ENCODE measurements at regions not wholly inside any gene's neighbourhood (a gene's known extent, or its start where the extent isn't known, plus 50 kb on each side); places are given as distances from the start of the nearest gene placed in this dataset.

GRCh38 chr2:67135208-67135607, 261.9 kb upstream of the ETAA1 start:
- Histone ChIP-seq H3K23ac (ENCODE audit: low read depth, low read length) (no peak overlapping the region), H3K14ac (replicated peaks; ENCODE audit: low read depth, low read length) (no peak overlapping the region), H2BK5ac (ENCODE audit: low read depth, low read length, poor library complexity, severe bottlenecking) (no peak overlapping the region), H3K4me2 (ENCODE audit: low read depth, low read length) (no peak overlapping the region), H3K56ac (ENCODE audit: extremely low read depth, insufficient read depth, low read length) (no peak overlapping the region), H3K9ac (ENCODE audit: low read depth, low read length) (no peak overlapping the region), H4K8ac (ENCODE audit: low read depth in 2 of 2, low read length in 2 of 2) (no peak overlapping the region), H3K9me3 (ENCODE audit: control insufficient read depth, insufficient read depth, low read length) (no peaks in the 10 kb centered on the region), H2BK15ac (ENCODE audit: low read depth, low read length) (no peak overlapping the region), H2BK20ac (ENCODE audit: low read depth, low read length) (no peak overlapping the region), H3K27me3 (ENCODE audit: control insufficient read depth, insufficient read depth, low read length) (no peaks in the 10 kb centered on the region), H3K9me1 (ENCODE audit: insufficient read depth, low read length) (no peaks in the 10 kb centered on the region), H4K20me1 (ENCODE audit: insufficient read depth, low read length) (no peaks in the 10 kb centered on the region), H2AFZ (replicated peaks; ENCODE audit: low read length, poor library complexity) (no peak overlapping the region), H2AK5ac (ENCODE audit: low read depth, low read length) (no peak overlapping the region), H3K4me3 (ENCODE audit: insufficient read depth, low read depth, low read length) (no peak overlapping the region), H3K36me3 (ENCODE audit: control insufficient read depth, insufficient read depth, low read length) (no peaks in the 10 kb centered on the region), H2AK9ac (replicated peaks; ENCODE audit: low read depth, low read length, poor library complexity) (no peak overlapping the region), H3K27ac (ENCODE audit: insufficient read depth, low read length) (no peak overlapping the region), H3K4me1 (ENCODE audit: control insufficient read depth, insufficient read depth, low read length) (peaks cover 5% of the 10 kb centered on the region; the same call in 1 of the 2 replicates), H4K5ac (ENCODE audit: low read depth, low read length) (no peak overlapping the region), H4K91ac (ENCODE audit: insufficient read depth, low read depth, low read length) (no peak overlapping the region), H3K18ac (ENCODE audit: low read depth, low read length) (no peak overlapping the region), H2BK120ac (ENCODE audit: low read depth, low read length) (no peak overlapping the region), H3K4ac (ENCODE audit: low read depth, low read length) (no peak overlapping the region), H3K79me1 (ENCODE audit: low read depth in 1 of 2, low read length in 2 of 2) (no peaks in the 10 kb centered on the region)
- dilution Hi-C loops (cut with HindIII; ENCODE audit: low sequenced_read_pairs, unreplicated experiment) = no loop called here
- no CpG with 5 or more reads among the region's 3 CpGs for WGBS, 2 experiments (ENCODE audit: extremely low coverage in 2 of 2, insufficient read length in 1 of 2)
- ATAC-seq (ENCODE audit: low read depth) = no peak
- TF ChIP-seq MAZ (IDR thresholded peaks at IDR 0.05; ENCODE audit: borderline replicate concordance, low read depth, low read length) (no peak), FOS (IDR thresholded peaks at IDR 0.05; ENCODE audit: low read depth, low read length) (no peak), BHLHE40 (IDR thresholded peaks at IDR 0.05; ENCODE audit: low read depth, low read length) (no peak), RFX5 (IDR thresholded peaks at IDR 0.05; ENCODE audit: low read depth, low read length) (no peak), NFE2L2 (IDR thresholded peaks at IDR 0.05; ENCODE audit: low read depth, low read length) (no peak), SMC3 (IDR thresholded peaks at IDR 0.05; ENCODE audit: low read depth, low read length) (no peak), MXI1 (IDR thresholded peaks at IDR 0.05; ENCODE audit: borderline replicate concordance, low read depth, low read length) (no peak), CHD1 (IDR thresholded peaks at IDR 0.05; ENCODE audit: low read depth, low read length) (no peak), POLR2A (IDR thresholded peaks at IDR 0.05; ENCODE audit: low read depth, low read length) (no peak), MAFK (IDR thresholded peaks at IDR 0.05; ENCODE audit: low read depth, low read length) (no peak), CEBPB (IDR thresholded peaks at IDR 0.05; ENCODE audit: low read depth, low read length) (no peak), RAD21 (IDR thresholded peaks at IDR 0.05; ENCODE audit: low read length) (no peak), RCOR1 (IDR thresholded peaks at IDR 0.05; ENCODE audit: insufficient replicate concordance, low read length) (no peak)
- TF ChIP-seq, protein P1, sequence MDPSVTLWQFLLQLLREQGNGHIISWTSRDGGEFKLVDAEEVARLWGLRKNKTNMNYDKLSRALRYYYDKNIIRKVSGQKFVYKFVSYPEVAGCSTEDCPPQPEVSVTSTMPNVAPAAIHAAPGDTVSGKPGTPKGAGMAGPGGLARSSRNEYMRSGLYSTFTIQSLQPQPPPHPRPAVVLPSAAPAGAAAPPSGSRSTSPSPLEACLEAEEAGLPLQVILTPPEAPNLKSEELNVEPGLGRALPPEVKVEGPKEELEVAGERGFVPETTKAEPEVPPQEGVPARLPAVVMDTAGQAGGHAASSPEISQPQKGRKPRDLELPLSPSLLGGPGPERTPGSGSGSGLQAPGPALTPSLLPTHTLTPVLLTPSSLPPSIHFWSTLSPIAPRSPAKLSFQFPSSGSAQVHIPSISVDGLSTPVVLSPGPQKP (IDR thresholded peaks at IDR 0.05; ENCODE audit: borderline replicate concordance, low read depth, low read length) = no peak
- TF ChIP-seq, protein P2, sequence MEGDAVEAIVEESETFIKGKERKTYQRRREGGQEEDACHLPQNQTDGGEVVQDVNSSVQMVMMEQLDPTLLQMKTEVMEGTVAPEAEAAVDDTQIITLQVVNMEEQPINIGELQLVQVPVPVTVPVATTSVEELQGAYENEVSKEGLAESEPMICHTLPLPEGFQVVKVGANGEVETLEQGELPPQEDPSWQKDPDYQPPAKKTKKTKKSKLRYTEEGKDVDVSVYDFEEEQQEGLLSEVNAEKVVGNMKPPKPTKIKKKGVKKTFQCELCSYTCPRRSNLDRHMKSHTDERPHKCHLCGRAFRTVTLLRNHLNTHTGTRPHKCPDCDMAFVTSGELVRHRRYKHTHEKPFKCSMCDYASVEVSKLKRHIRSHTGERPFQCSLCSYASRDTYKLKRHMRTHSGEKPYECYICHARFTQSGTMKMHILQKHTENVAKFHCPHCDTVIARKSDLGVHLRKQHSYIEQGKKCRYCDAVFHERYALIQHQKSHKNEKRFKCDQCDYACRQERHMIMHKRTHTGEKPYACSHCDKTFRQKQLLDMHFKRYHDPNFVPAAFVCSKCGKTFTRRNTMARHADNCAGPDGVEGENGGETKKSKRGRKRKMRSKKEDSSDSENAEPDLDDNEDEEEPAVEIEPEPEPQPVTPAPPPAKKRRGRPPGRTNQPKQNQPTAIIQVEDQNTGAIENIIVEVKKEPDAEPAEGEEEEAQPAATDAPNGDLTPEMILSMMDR (conservative IDR thresholded peaks at IDR 0.05; ENCODE audit: low read depth, low read length) = no peak
- TF ChIP-seq, protein P3, sequence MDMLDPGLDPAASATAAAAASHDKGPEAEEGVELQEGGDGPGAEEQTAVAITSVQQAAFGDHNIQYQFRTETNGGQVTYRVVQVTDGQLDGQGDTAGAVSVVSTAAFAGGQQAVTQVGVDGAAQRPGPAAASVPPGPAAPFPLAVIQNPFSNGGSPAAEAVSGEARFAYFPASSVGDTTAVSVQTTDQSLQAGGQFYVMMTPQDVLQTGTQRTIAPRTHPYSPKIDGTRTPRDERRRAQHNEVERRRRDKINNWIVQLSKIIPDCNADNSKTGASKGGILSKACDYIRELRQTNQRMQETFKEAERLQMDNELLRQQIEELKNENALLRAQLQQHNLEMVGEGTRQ (IDR thresholded peaks at IDR 0.05; ENCODE audit: low read depth, low read length) = no peak
- in situ Hi-C loops (cut with MboI; ENCODE audit: low sequenced_read_pairs) = no loop called here
- intact Hi-C loops (cut with micrococcal nuclease) = no loop called here
- ChIA-PET POLR2A (ENCODE audit: unreplicated experiment) (no interaction called here), CTCF (no interaction called here)
- no TSS peak for BruUV-seq (replicated peaks)
- no peak for DNase-seq

Data from IMR-90 (cell line).